ENCODE measurements at regions not wholly inside any gene's neighbourhood (a gene's known extent, or its start where the extent isn't known, plus 50 kb on each side); places are given as distances from the start of the nearest gene placed in this dataset.
"Not testable (repeated sequence)": the region's sequence is repeated elsewhere in the genome, so short reads cannot be mapped to it uniquely, and the experiment has no call there.

DNA sequence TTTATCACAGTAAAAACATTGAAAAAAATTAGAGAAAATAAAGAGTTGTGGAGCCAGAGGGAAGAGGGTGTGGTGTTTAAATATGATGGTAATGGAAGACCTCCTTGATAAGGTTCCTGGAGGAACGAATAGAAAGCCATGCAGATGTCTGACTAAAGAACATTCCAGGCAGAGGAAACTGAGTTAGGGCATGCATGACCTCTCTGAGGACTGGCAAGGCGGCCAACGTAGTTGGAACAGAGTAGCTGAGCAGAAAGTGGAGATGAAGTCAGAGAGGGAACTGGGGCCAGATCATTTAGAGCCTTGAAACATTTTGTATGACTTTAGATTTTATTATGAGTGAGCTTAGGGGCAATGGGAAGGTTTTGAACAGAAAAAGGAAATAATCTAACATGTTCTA, 377.5 kb downstream of the HLX start:
- no peak for ATAC-seq (ENCODE audit: low read depth)
- no peak overlapping the region for H3K4me3 Mint-ChIP-seq
- Histone ChIP-seq H3K4me1 (ENCODE audit: control insufficient read depth in 2 of 2, insufficient read depth in 2 of 2, low read length in 2 of 2) (no peaks in the 10 kb centered on the region), H3K79me2 (ENCODE audit: control insufficient read depth, insufficient read depth, low read length) (no peaks in the 10 kb centered on the region), H4K20me1 (ENCODE audit: control insufficient read depth, insufficient read depth, low read length, poor library complexity, severe bottlenecking) (no peaks in the 10 kb centered on the region), H3K27ac (ENCODE audit: low read length in 2 of 2) (no peak overlapping the region), H3K4me3 (ENCODE audit: control extremely low read depth in 1 of 5, extremely low read depth in 1 of 5, insufficient read depth in 1 of 5, low read depth in 2 of 5, low read length in 4 of 5) (no peak overlapping the region), H2AFZ (ENCODE audit: insufficient read depth, low read depth, low read length, poor library complexity, severe bottlenecking) (no peak overlapping the region), H3K4me2 (replicated peaks; ENCODE audit: low read depth, low read length, poor library complexity, severe bottlenecking) (no peak overlapping the region), H3K9me3 (ENCODE audit: control extremely low read depth in 1 of 3, control insufficient read depth in 2 of 3, insufficient read depth in 1 of 3, low read length in 2 of 3) (peaks cover 0 to 3% (median 0%) of the 10 kb centered on the region in 3 donors), H3K9ac (ENCODE audit: low read length) (no peak overlapping the region), H3K27me3 (replicated peaks in 1 of 4; ENCODE audit: control extremely low read depth in 1 of 4, control insufficient read depth in 3 of 4, insufficient read depth in 4 of 4, low read length in 3 of 4) (no peaks in the 10 kb centered on the region), H3K36me3 (replicated peaks in 1 of 2; ENCODE audit: control extremely low read depth in 1 of 2, control insufficient read depth in 1 of 2, extremely low read depth in 1 of 2, insufficient read depth in 2 of 2, low read length in 1 of 2) (no peaks in the 10 kb centered on the region)
- no peak overlapping the region for H3K27ac Mint-ChIP-seq
- ChIA-PET CTCF (interaction anchor here (1.2 kb wide), 1 partner anchor 12 kb away, joined by 3 read pairs; no protein-coding TSS in a partner anchor), POLR2A (no interaction called here)
- no peaks in the 10 kb centered on the region for H3K4me1 Mint-ChIP-seq
- 77% methylated on average over 3 of the region's 3 CpGs for WGBS (ENCODE audit: insufficient coverage)
- H3K9me3 Mint-ChIP-seq (ENCODE audit: insufficient read depth), result peaks cover 4% of the 10 kb centered on the region
- intact Hi-C loops (cut with micrococcal nuclease), result no loop called here
- TF ChIP-seq, protein P1, sequence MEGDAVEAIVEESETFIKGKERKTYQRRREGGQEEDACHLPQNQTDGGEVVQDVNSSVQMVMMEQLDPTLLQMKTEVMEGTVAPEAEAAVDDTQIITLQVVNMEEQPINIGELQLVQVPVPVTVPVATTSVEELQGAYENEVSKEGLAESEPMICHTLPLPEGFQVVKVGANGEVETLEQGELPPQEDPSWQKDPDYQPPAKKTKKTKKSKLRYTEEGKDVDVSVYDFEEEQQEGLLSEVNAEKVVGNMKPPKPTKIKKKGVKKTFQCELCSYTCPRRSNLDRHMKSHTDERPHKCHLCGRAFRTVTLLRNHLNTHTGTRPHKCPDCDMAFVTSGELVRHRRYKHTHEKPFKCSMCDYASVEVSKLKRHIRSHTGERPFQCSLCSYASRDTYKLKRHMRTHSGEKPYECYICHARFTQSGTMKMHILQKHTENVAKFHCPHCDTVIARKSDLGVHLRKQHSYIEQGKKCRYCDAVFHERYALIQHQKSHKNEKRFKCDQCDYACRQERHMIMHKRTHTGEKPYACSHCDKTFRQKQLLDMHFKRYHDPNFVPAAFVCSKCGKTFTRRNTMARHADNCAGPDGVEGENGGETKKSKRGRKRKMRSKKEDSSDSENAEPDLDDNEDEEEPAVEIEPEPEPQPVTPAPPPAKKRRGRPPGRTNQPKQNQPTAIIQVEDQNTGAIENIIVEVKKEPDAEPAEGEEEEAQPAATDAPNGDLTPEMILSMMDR (IDR thresholded peaks at IDR 0.05), result no peak
- TF ChIP-seq EZH2 (IDR thresholded peaks at IDR 0.05; ENCODE audit: borderline replicate concordance, insufficient read depth, low read depth, low read length, poor library complexity, severe bottlenecking), result no peak
- H3K27me3 Mint-ChIP-seq, result peaks cover 20% of the 10 kb centered on the region
- DNase-seq, result no peak

DNA sequence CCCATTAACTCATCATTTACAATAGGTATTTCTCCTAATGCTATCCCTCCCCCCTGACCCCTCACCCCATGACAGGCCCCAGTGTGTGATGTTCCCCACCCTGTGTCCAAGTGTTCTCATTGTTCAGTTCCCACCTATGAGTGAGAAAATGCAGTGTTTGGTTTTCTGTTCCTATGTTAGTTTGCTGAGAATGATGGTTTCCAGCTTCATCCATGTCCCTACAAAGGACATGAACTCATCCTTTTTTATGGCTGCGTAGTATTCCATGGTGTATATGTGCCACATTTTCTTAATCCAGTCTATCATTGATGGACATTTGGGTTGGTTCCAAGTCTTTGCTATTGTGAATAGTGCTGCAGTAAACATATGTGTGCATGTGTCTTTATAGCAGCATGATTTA, 378.3 kb downstream of the HLX start:
- DNase-seq; H3K4me3 Mint-ChIP-seq; H4K20me1 ChIP-seq (ENCODE audit: control insufficient read depth, insufficient read depth, low read length, poor library complexity, severe bottlenecking); intact Hi-C loops (cut with micrococcal nuclease); H3K4me1 ChIP-seq (ENCODE audit: control insufficient read depth in 2 of 2, insufficient read depth in 2 of 2, low read length in 2 of 2); H3K27ac Mint-ChIP-seq; H3K79me2 ChIP-seq (ENCODE audit: control insufficient read depth, insufficient read depth, low read length); ATAC-seq (ENCODE audit: low read depth); H3K27ac ChIP-seq (ENCODE audit: low read length in 2 of 2); H3K9me3 ChIP-seq (ENCODE audit: control extremely low read depth in 1 of 3, control insufficient read depth in 2 of 3, insufficient read depth in 1 of 3, low read length in 2 of 3); H3K4me1 Mint-ChIP-seq; POLR2A ChIA-PET; H2AFZ ChIP-seq (ENCODE audit: insufficient read depth, low read depth, low read length, poor library complexity, severe bottlenecking); H3K9ac ChIP-seq (ENCODE audit: low read length); CTCF ChIA-PET; H3K4me3 ChIP-seq (ENCODE audit: control extremely low read depth in 1 of 5, extremely low read depth in 1 of 5, insufficient read depth in 1 of 5, low read depth in 2 of 5, low read length in 4 of 5); H3K36me3 ChIP-seq (replicated peaks in 1 of 2; ENCODE audit: control extremely low read depth in 1 of 2, control insufficient read depth in 1 of 2, extremely low read depth in 1 of 2, insufficient read depth in 2 of 2, low read length in 1 of 2); H3K4me2 ChIP-seq (replicated peaks; ENCODE audit: low read depth, low read length, poor library complexity, severe bottlenecking); H3K9me3 Mint-ChIP-seq (ENCODE audit: insufficient read depth); H3K27me3 ChIP-seq (replicated peaks in 1 of 4; ENCODE audit: control extremely low read depth in 1 of 4, control insufficient read depth in 3 of 4, insufficient read depth in 4 of 4, low read length in 3 of 4): not testable (repeated sequence)
- peaks cover 28% of the 10 kb centered on the region for H3K27me3 Mint-ChIP-seq
- WGBS (ENCODE audit: insufficient coverage), result no CpG with 5 or more reads among the region's 1 CpG

GRCh38 chr1:221262677-221263076, 383.4 kb downstream of the HLX start:
- H3K9me3 Mint-ChIP-seq (ENCODE audit: insufficient read depth); H3K4me1 ChIP-seq (ENCODE audit: control insufficient read depth in 2 of 2, insufficient read depth in 2 of 2, low read length in 2 of 2); H3K9ac ChIP-seq (ENCODE audit: low read length); H3K4me3 ChIP-seq (ENCODE audit: control extremely low read depth in 1 of 5, extremely low read depth in 1 of 5, insufficient read depth in 1 of 5, low read depth in 2 of 5, low read length in 4 of 5); H4K20me1 ChIP-seq (ENCODE audit: control insufficient read depth, insufficient read depth, low read length, poor library complexity, severe bottlenecking); H3K9me3 ChIP-seq (ENCODE audit: control extremely low read depth in 1 of 3, control insufficient read depth in 2 of 3, insufficient read depth in 1 of 3, low read length in 2 of 3); H3K4me3 Mint-ChIP-seq; ATAC-seq (ENCODE audit: low read depth); H3K27me3 ChIP-seq (replicated peaks in 1 of 4; ENCODE audit: control extremely low read depth in 1 of 4, control insufficient read depth in 3 of 4, insufficient read depth in 4 of 4, low read length in 3 of 4); H3K4me2 ChIP-seq (replicated peaks; ENCODE audit: low read depth, low read length, poor library complexity, severe bottlenecking); POLR2A ChIA-PET; H3K36me3 ChIP-seq (replicated peaks in 1 of 2; ENCODE audit: control extremely low read depth in 1 of 2, control insufficient read depth in 1 of 2, extremely low read depth in 1 of 2, insufficient read depth in 2 of 2, low read length in 1 of 2); H2AFZ ChIP-seq (ENCODE audit: insufficient read depth, low read depth, low read length, poor library complexity, severe bottlenecking); DNase-seq; H3K79me2 ChIP-seq (ENCODE audit: control insufficient read depth, insufficient read depth, low read length); H3K4me1 Mint-ChIP-seq; H3K27ac ChIP-seq (ENCODE audit: low read length in 2 of 2); H3K27ac Mint-ChIP-seq: not testable (repeated sequence)
- WGBS (ENCODE audit: insufficient coverage), result 96% methylated on average over 6 of the region's 7 CpGs
- intact Hi-C loops (cut with micrococcal nuclease), result loop anchor here (1.0 to 5.0 kb wide), 3 partner anchors 172 to 450 kb away; no protein-coding TSS in a partner anchor
- peaks cover 36% of the 10 kb centered on the region for H3K27me3 Mint-ChIP-seq
- CTCF ChIA-PET, result interaction anchor here (1.8 to 3.6 kb wide), 3 partner anchors 168 to 1193 kb away, joined by 6 to 39 read pairs (median 10); no protein-coding TSS in a partner anchor

Data from B cell (primary cell).